ENCODE measurements at regions not wholly inside any gene's neighbourhood (a gene's known extent, or its start where the extent isn't known, plus 50 kb on each side); places are given as distances from the start of the nearest gene placed in this dataset.

GRCh38 chr9:38281196-38281595 lies 111.3 kb upstream of the ALDH1B1 start:
- POLR2A ChIA-PET (ENCODE audit: unreplicated experiment) = no interaction called here
- BruUV-seq (replicated peaks) = no TSS peak

GRCh38 chr9:38280251-38280800 lies 112.2 kb upstream of the ALDH1B1 start:
- Histone ChIP-seq H3K79me2 (ENCODE audit: low read depth) (no peaks in the 10 kb centered on the region), H3K4me1 (replicated peaks; ENCODE audit: insufficient read depth) (no peaks in the 10 kb centered on the region), H3K9me2 (ENCODE audit: insufficient read depth) (no peaks in the 10 kb centered on the region), H3K27me3 (ENCODE audit: insufficient read depth, low read depth) (no peaks in the 10 kb centered on the region), H3K4me2 (no peak overlapping the region), H3F3A (ENCODE audit: insufficient read depth, low read depth) (no peaks in the 10 kb centered on the region), H2AFZ (no peak overlapping the region), H3K4me3 (no peak overlapping the region), H4K20me1 (ENCODE audit: insufficient read depth) (no peaks in the 10 kb centered on the region), H3K9me3 (ENCODE audit: insufficient read depth, low read depth) (no peaks in the 10 kb centered on the region), H3K36me3 (ENCODE audit: low read depth) (no peaks in the 10 kb centered on the region), H3K27ac (no peak overlapping the region)
- intact Hi-C loops (cut with micrococcal nuclease; ENCODE audit: unreplicated experiment) = no loop called here
- no peak for DNase-seq
- ChIA-PET POLR2A (ENCODE audit: unreplicated experiment) (no interaction called here), CTCF (no interaction called here)
- TF ChIP-seq EZH2 (IDR thresholded peaks at IDR 0.05; ENCODE audit: low read depth) = no peak
- no TSS peak for BruUV-seq (replicated peaks)

More at GRCh38 chr9:38281196-38281595, 111.3 kb upstream of the ALDH1B1 start:
- no peaks in the 10 kb centered on the region for H4K20me1 ChIP-seq (ENCODE audit: insufficient read depth)
- no peaks in the 10 kb centered on the region for H3K9me2 ChIP-seq (ENCODE audit: insufficient read depth)
- H3K4me1 ChIP-seq (replicated peaks; ENCODE audit: insufficient read depth) = no peaks in the 10 kb centered on the region
- H3K4me2 ChIP-seq = no peak overlapping the region
- intact Hi-C loops (cut with micrococcal nuclease; ENCODE audit: unreplicated experiment) = no loop called here
- H3K27ac ChIP-seq = no peak overlapping the region
- CTCF ChIA-PET = no interaction called here
- H2AFZ ChIP-seq = no peak overlapping the region
- no peaks in the 10 kb centered on the region for H3K36me3 ChIP-seq (ENCODE audit: low read depth)
- no peaks in the 10 kb centered on the region for H3K9me3 ChIP-seq (ENCODE audit: insufficient read depth, low read depth)
- H3K79me2 ChIP-seq (ENCODE audit: low read depth) = no peaks in the 10 kb centered on the region
- no peak overlapping the region for H3K4me3 ChIP-seq
- TF ChIP-seq, protein P1, sequence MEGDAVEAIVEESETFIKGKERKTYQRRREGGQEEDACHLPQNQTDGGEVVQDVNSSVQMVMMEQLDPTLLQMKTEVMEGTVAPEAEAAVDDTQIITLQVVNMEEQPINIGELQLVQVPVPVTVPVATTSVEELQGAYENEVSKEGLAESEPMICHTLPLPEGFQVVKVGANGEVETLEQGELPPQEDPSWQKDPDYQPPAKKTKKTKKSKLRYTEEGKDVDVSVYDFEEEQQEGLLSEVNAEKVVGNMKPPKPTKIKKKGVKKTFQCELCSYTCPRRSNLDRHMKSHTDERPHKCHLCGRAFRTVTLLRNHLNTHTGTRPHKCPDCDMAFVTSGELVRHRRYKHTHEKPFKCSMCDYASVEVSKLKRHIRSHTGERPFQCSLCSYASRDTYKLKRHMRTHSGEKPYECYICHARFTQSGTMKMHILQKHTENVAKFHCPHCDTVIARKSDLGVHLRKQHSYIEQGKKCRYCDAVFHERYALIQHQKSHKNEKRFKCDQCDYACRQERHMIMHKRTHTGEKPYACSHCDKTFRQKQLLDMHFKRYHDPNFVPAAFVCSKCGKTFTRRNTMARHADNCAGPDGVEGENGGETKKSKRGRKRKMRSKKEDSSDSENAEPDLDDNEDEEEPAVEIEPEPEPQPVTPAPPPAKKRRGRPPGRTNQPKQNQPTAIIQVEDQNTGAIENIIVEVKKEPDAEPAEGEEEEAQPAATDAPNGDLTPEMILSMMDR (conservative IDR thresholded peaks at IDR 0.05) = no peak
- TF ChIP-seq EZH2 (IDR thresholded peaks at IDR 0.05; ENCODE audit: low read depth) = no peak
- H3K27me3 ChIP-seq (ENCODE audit: insufficient read depth, low read depth) = no peaks in the 10 kb centered on the region
- H3F3A ChIP-seq (ENCODE audit: insufficient read depth, low read depth) = no peaks in the 10 kb centered on the region
- DNase-seq = no peak

- no peak overlapping the region for H3K4me2 ChIP-seq
- H3K9me3 ChIP-seq (ENCODE audit: insufficient read depth, low read depth) = no peaks in the 10 kb centered on the region
- no peaks in the 10 kb centered on the region for H3K9me2 ChIP-seq (ENCODE audit: insufficient read depth)
- no peaks in the 10 kb centered on the region for H3F3A ChIP-seq (ENCODE audit: insufficient read depth, low read depth)
- no peak for DNase-seq
- no peaks in the 10 kb centered on the region for H3K4me1 ChIP-seq (replicated peaks; ENCODE audit: insufficient read depth)
- H3K36me3 ChIP-seq (ENCODE audit: low read depth) = no peaks in the 10 kb centered on the region
- POLR2A ChIA-PET (ENCODE audit: unreplicated experiment) = no interaction called here
- intact Hi-C loops (cut with micrococcal nuclease; ENCODE audit: unreplicated experiment) = no loop called here
- H2AFZ ChIP-seq = no peak overlapping the region
- no peaks in the 10 kb centered on the region for H4K20me1 ChIP-seq (ENCODE audit: insufficient read depth)
- BruUV-seq (replicated peaks) = no TSS peak
- H3K27ac ChIP-seq = no peak overlapping the region
- no peaks in the 10 kb centered on the region for H3K79me2 ChIP-seq (ENCODE audit: low read depth)
- no peaks in the 10 kb centered on the region for H3K27me3 ChIP-seq (ENCODE audit: insufficient read depth, low read depth)
- TF ChIP-seq, protein P1 (conservative IDR thresholded peaks at IDR 0.05) = no peak
- TF ChIP-seq EZH2 (IDR thresholded peaks at IDR 0.05; ENCODE audit: low read depth) = no peak
- CTCF ChIA-PET = interaction anchor here (0.6 kb wide), 1 partner anchor 12 kb away, joined by 4 read pairs; no protein-coding TSS in a partner anchor
- H3K4me3 ChIP-seq = no peak overlapping the region
Observed at GRCh38 chr9:38278931-38279679, 113.4 kb upstream of the ALDH1B1 start.
